GM18520 (cell line): ENCODE measurements at regions not wholly inside any gene's neighbourhood (a gene's known extent, or its start where the extent isn't known, plus 50 kb on each side); places are given as distances from the start of the nearest gene placed in this dataset.
"Not testable (repeated sequence)": the region's sequence is repeated elsewhere in the genome, so short reads cannot be mapped to it uniquely, and the experiment has no call there.

ENCODE experiments used
- ATAC-seq: cut with Tn5 transposase; IDR thresholded peaks from one replicate; pipeline ENCODE4 v1.9.1; 2021; ENCODE audit not compliant: unreplicated experiment

- ATAC-seq = no peak
Measured at GRCh38 chr2:129366263-129366662, 613.2 kb upstream of the RAB6C start.

- no peak for ATAC-seq
Measured at GRCh38 chr2:129367107-129367506, 612.4 kb upstream of the RAB6C start.

- ATAC-seq = no peak
Measured at GRCh38 chr2:129369437-129369836, 610.0 kb upstream of the RAB6C start.

GRCh38 chr2:129374452-129374851 is 605.0 kb upstream of the RAB6C start:
- no peak for ATAC-seq

- no peak for ATAC-seq
Measured at GRCh38 chr2:129375632-129376425, 603.6 kb upstream of the RAB6C start.

GRCh38 chr2:129376426-129377077 is 602.9 kb upstream of the RAB6C start:
- ATAC-seq = no peak

- ATAC-seq = no peak
Measured at GRCh38 chr2:129377078-129377469, 602.4 kb upstream of the RAB6C start.

- ATAC-seq = no peak
Measured at GRCh38 chr2:129378186-129378585, 601.3 kb upstream of the RAB6C start.

GRCh38 chr2:129379411-129379810 is 600.1 kb upstream of the RAB6C start:
- ATAC-seq = no peak

- no peak for ATAC-seq
Measured at GRCh38 chr2:129381789-129382188, 597.7 kb upstream of the RAB6C start.

GRCh38 chr2:129388870-129389269 is 590.6 kb upstream of the RAB6C start:
- no peak for ATAC-seq

- ATAC-seq = no peak
Measured at GRCh38 chr2:129393816-129394215, 585.6 kb upstream of the RAB6C start.

GRCh38 chr2:129396980-129397599 is 582.4 kb upstream of the RAB6C start:
- ATAC-seq = no peak

GRCh38 chr2:129400826-129401225 is 578.6 kb upstream of the RAB6C start:
- no peak for ATAC-seq

GRCh38 chr2:129402076-129402475 is 577.4 kb upstream of the RAB6C start:
- ATAC-seq = no peak

- ATAC-seq = no peak
Measured at GRCh38 chr2:129404000-129404685, 575.3 kb upstream of the RAB6C start.

GRCh38 chr2:129408570-129408969 is 570.9 kb upstream of the RAB6C start:
- ATAC-seq = no peak

GRCh38 chr2:129417041-129417440 is 562.4 kb upstream of the RAB6C start:
- ATAC-seq = not testable (repeated sequence)

GRCh38 chr2:129422028-129422427 is 557.4 kb upstream of the RAB6C start:
- ATAC-seq = no peak

GRCh38 chr2:129428086-129428660 is 551.3 kb upstream of the RAB6C start:
- no peak for ATAC-seq

- no peak for ATAC-seq
Measured at GRCh38 chr2:129430911-129431310, 548.6 kb upstream of the RAB6C start.
